ENCODE measurements at regions not wholly inside any gene's neighbourhood (a gene's known extent, or its start where the extent isn't known, plus 50 kb on each side); places are given as distances from the start of the nearest gene placed in this dataset.
A peak's percentile ranks its signal among the peaks of the same experiment; 100 is the strongest.

- ChIA-PET CTCF (no interaction called here), POLR2A (no interaction called here)
- DNase-seq (ENCODE audit: extremely low spot score) = no peak
- TF ChIP-seq BHLHE40 (IDR thresholded peaks at IDR 0.05; ENCODE audit: borderline replicate concordance) = no peak
- no peak for TF ChIP-seq HDGF (IDR thresholded peaks at IDR 0.05; ENCODE audit: borderline replicate concordance)
- TF ChIP-seq PKNOX1 (IDR thresholded peaks at IDR 0.05) = no peak
- no peak for TF ChIP-seq FOXK2 (IDR thresholded peaks at IDR 0.05)
- no peak for TF ChIP-seq ELF4 (IDR thresholded peaks at IDR 0.05)
- no peak for TF ChIP-seq L3MBTL2 (conservative IDR thresholded peaks at IDR 0.05)
- no peak for TF ChIP-seq ARNT (IDR thresholded peaks at IDR 0.05)
- no peak for TF ChIP-seq SUZ12 (IDR thresholded peaks at IDR 0.05)
- TF ChIP-seq CTBP1 (IDR thresholded peaks at IDR 0.05; ENCODE audit: borderline replicate concordance) = no peak
- no peak for TF ChIP-seq LEF1 (IDR thresholded peaks at IDR 0.05; ENCODE audit: borderline replicate concordance)
- TF ChIP-seq SP1 (IDR thresholded peaks at IDR 0.05) = no peak
- no peak for TF ChIP-seq TARDBP (IDR thresholded peaks at IDR 0.05)
- no peak for TF ChIP-seq NFRKB (IDR thresholded peaks at IDR 0.05)
These were observed 320.8 kb upstream of the ZFHX3 start for GRCh38 chr16:73368715-73369114.

DNA sequence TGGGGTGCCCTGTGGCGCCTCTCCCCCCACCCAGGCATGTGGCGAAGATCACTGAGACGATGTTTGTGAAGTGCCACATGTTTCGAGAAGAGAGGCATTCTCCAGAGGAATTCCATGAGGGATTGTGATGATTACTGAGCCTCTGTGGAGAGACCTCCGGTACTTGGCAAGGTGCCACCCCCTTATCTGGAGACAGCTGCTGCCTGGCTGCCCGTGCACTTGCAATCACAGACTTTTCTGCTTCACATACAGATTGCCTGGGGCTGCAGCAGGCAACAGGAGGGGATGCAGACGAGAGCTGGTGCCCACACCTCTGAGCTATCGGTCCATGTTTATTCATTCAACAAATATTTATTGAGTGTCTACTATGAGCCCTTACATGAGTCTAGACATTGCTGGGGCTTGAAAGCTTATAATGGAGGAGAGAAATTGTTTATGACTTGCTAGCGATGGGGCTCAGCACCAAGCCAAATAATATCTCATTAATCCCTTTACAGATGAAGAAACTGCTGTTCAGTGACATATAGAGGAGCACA, 317.2 kb upstream of the ZFHX3 start:
- DNase-seq (ENCODE audit: extremely low spot score) = peak; percentile 16
- POLR2A ChIA-PET = no interaction called here
- TF ChIP-seq NFRKB (IDR thresholded peaks at IDR 0.05) (no peak), ZNF384 (IDR thresholded peaks at IDR 0.05) (no peak), CTBP1 (IDR thresholded peaks at IDR 0.05; ENCODE audit: borderline replicate concordance) (no peak), LEF1 (IDR thresholded peaks at IDR 0.05; ENCODE audit: borderline replicate concordance) (no peak), L3MBTL2 (conservative IDR thresholded peaks at IDR 0.05) (no peak), FOXK2 (IDR thresholded peaks at IDR 0.05) (no peak), PKNOX1 (IDR thresholded peaks at IDR 0.05) (no peak), ELF4 (IDR thresholded peaks at IDR 0.05) (no peak), SUZ12 (IDR thresholded peaks at IDR 0.05) (no peak), SP1 (IDR thresholded peaks at IDR 0.05) (no peak), ARNT (IDR thresholded peaks at IDR 0.05) (no peak), FOXA1 (IDR thresholded peaks at IDR 0.05) (no peak), BHLHE40 (IDR thresholded peaks at IDR 0.05; ENCODE audit: borderline replicate concordance) (no peak), HDGF (IDR thresholded peaks at IDR 0.05; ENCODE audit: borderline replicate concordance) (no peak), TARDBP (IDR thresholded peaks at IDR 0.05) (no peak), FOXM1 (IDR thresholded peaks at IDR 0.05; ENCODE audit: borderline replicate concordance) (no peak)
- CTCF ChIA-PET = interaction anchor here (0.9 kb wide), 1 partner anchor 514 kb away, joined by 3 read pairs; no protein-coding TSS in a partner anchor

- DNase-seq (ENCODE audit: extremely low spot score) = no peak
- TF ChIP-seq FOXM1 (IDR thresholded peaks at IDR 0.05; ENCODE audit: borderline replicate concordance) (no peak), PKNOX1 (IDR thresholded peaks at IDR 0.05) (no peak)
- ChIA-PET POLR2A (no interaction called here), CTCF (no interaction called here)
These were observed 316.5 kb upstream of the ZFHX3 start for GRCh38 chr16:73364413-73364812.

DNA sequence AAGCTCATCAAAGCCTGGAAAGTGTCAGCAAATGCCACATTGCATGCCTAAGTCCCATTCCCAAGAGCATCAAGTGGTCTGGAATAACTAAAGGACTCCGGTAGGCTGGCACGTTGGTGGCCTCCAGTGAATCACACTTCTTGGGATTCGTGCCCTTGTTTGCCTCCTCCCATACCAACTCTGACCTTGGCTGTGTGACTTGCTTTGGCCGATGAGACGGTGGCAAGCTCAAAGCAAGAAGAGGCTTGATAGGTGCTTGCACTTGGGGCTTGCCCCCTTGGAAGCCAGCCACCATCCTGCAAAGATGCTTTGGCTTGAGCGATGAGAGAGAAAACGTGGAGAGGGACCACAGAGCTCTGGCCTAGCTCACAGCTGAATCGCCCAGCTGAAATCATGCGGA, 313.1 kb upstream of the ZFHX3 start:
- ChIA-PET CTCF (no interaction called here), POLR2A (no interaction called here)
- TF ChIP-seq FOXA1 (IDR thresholded peaks at IDR 0.05) = no peak
- no peak for TF ChIP-seq ELF4 (IDR thresholded peaks at IDR 0.05)
- TF ChIP-seq LEF1 (IDR thresholded peaks at IDR 0.05; ENCODE audit: borderline replicate concordance) = no peak
- no peak for TF ChIP-seq CTBP1 (IDR thresholded peaks at IDR 0.05; ENCODE audit: borderline replicate concordance)
- no peak for TF ChIP-seq L3MBTL2 (conservative IDR thresholded peaks at IDR 0.05)
- no peak for TF ChIP-seq SUZ12 (IDR thresholded peaks at IDR 0.05)
- no peak for TF ChIP-seq FOXM1 (IDR thresholded peaks at IDR 0.05; ENCODE audit: borderline replicate concordance)
- no peak for DNase-seq (ENCODE audit: extremely low spot score)

DNA sequence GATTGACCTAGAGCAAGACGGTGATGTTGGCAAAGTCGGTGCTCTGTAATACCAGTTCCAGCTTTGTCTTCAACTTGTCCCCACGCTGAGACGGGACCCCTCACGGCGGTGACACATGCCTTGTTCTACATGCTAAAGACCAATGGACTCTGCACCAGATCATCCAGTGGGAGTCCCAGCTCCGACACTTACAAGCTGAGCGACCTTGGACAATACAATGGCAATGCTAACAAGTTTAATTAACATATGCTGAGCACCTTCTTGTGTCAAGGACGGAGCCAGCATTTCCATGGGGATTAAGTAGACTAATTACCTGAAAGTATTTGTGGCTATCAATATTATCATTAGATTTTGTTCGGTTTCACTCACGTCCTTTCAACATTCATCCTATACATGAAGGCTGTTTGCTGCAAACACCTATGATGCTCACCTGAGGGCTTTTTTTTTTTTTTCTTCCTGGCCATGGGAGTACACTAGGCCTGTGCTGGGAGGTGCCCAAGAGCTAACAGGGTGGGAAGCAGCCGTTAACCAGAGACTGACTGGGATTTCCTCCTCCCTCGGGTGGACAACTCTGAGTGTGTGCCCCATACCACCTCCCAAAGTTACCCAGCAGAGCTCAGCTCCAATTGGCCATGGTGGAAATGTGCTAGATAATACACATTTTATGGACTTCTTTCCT, 308.6 kb upstream of the ZFHX3 start:
- CTCF ChIA-PET = no interaction called here
- no peak for DNase-seq (ENCODE audit: extremely low spot score)
- POLR2A ChIA-PET = no interaction called here
- TF ChIP-seq L3MBTL2 (conservative IDR thresholded peaks at IDR 0.05) = no peak
- no peak for TF ChIP-seq ARNT (IDR thresholded peaks at IDR 0.05)
- TF ChIP-seq NFRKB (IDR thresholded peaks at IDR 0.05) = no peak
- no peak for TF ChIP-seq PKNOX1 (IDR thresholded peaks at IDR 0.05)
- TF ChIP-seq CTBP1 (IDR thresholded peaks at IDR 0.05; ENCODE audit: borderline replicate concordance) = no peak
- TF ChIP-seq TARDBP (IDR thresholded peaks at IDR 0.05) = no peak
- TF ChIP-seq FOXM1 (IDR thresholded peaks at IDR 0.05; ENCODE audit: borderline replicate concordance) = no peak
- no peak for TF ChIP-seq HDGF (IDR thresholded peaks at IDR 0.05; ENCODE audit: borderline replicate concordance)
- TF ChIP-seq BHLHE40 (IDR thresholded peaks at IDR 0.05; ENCODE audit: borderline replicate concordance) = no peak
- no peak for TF ChIP-seq ELF4 (IDR thresholded peaks at IDR 0.05)

GRCh38 chr16:73355981-73356380, 308.1 kb upstream of the ZFHX3 start:
- TF ChIP-seq ARNT (IDR thresholded peaks at IDR 0.05) (no peak), SUZ12 (IDR thresholded peaks at IDR 0.05) (no peak), BHLHE40 (IDR thresholded peaks at IDR 0.05; ENCODE audit: borderline replicate concordance) (no peak), ELF4 (IDR thresholded peaks at IDR 0.05) (no peak), FOXA1 (IDR thresholded peaks at IDR 0.05) (no peak), SP1 (IDR thresholded peaks at IDR 0.05) (no peak)
- ChIA-PET POLR2A (no interaction called here), CTCF (no interaction called here)
- DNase-seq (ENCODE audit: extremely low spot score) = no peak

Data from HEK293T (cell line).